ENCODE measurements at regions not wholly inside any gene's neighbourhood (a gene's known extent, or its start where the extent isn't known, plus 50 kb on each side); places are given as distances from the start of the nearest gene placed in this dataset.

GRCh38 chr21:38887749-38888148 is 82.0 kb downstream of the ETS2 start:
- TF ChIP-seq CTCF (conservative IDR thresholded peaks at IDR 0.05; ENCODE audit: low read depth, low read length), result no peak
- no peak for TF ChIP-seq EZH2 (IDR thresholded peaks at IDR 0.05; ENCODE audit: low read length, unreplicated experiment)
